Fibroblast of skin of right biceps (primary cell): ENCODE measurements at regions not wholly inside any gene's neighbourhood (a gene's known extent, or its start where the extent isn't known, plus 50 kb on each side); places are given as distances from the start of the nearest gene placed in this dataset.

Experiments
- DNase-seq: peaks from one replicate; pipeline ENCODE4 v3.0.0-alpha.2; 2013

- DNase-seq = no peak
Observed at GRCh38 chr11:112836256-112836602, 125.0 kb upstream of the NCAM1 start.

- no peak for DNase-seq
Observed at GRCh38 chr11:112837162-112837826, 123.9 kb upstream of the NCAM1 start.

- DNase-seq = no peak
Observed at GRCh38 chr11:112839051-112839450, 122.2 kb upstream of the NCAM1 start.

GRCh38 chr11:112841729-112842128, 119.5 kb upstream of the NCAM1 start:
- no peak for DNase-seq

GRCh38 chr11:112842151-112842550, 119.1 kb upstream of the NCAM1 start:
- no peak for DNase-seq

- peak; percentile 4 for DNase-seq
Observed at GRCh38 chr11:112844517-112844916, 116.7 kb upstream of the NCAM1 start.

- DNase-seq = no peak
Observed at GRCh38 chr11:112847568-112847967, 113.7 kb upstream of the NCAM1 start.

GRCh38 chr11:112852143-112852866, 108.9 kb upstream of the NCAM1 start:
- peak; percentile 82 for DNase-seq

GRCh38 chr11:112856133-112856532, 105.1 kb upstream of the NCAM1 start:
- DNase-seq = no peak

- DNase-seq = peak; percentile 34
Observed at GRCh38 chr11:112856591-112856990, 104.6 kb upstream of the NCAM1 start.

GRCh38 chr11:112858289-112859023, 102.8 kb upstream of the NCAM1 start:
- no peak for DNase-seq

- DNase-seq = no peak
Observed at GRCh38 chr11:112859787-112860186, 101.4 kb upstream of the NCAM1 start.

GRCh38 chr11:112861356-112861755, 99.9 kb upstream of the NCAM1 start:
- no peak for DNase-seq

- DNase-seq = no peak
Observed at GRCh38 chr11:112863305-112863704, 97.9 kb upstream of the NCAM1 start.

- DNase-seq = no peak
Observed at GRCh38 chr11:112864672-112865071, 96.5 kb upstream of the NCAM1 start.

- no peak for DNase-seq
Observed at GRCh38 chr11:112871909-112872500, 89.2 kb upstream of the NCAM1 start.

- DNase-seq = no peak
Observed at GRCh38 chr11:112874980-112875379, 86.2 kb upstream of the NCAM1 start.

- DNase-seq = no peak
Observed at GRCh38 chr11:112877581-112877980, 83.6 kb upstream of the NCAM1 start.

GRCh38 chr11:112878033-112878601, 83.1 kb upstream of the NCAM1 start:
- no peak for DNase-seq

- no peak for DNase-seq
Observed at GRCh38 chr11:112880495-112880894, 80.7 kb upstream of the NCAM1 start.

GRCh38 chr11:112881461-112881860, 79.8 kb upstream of the NCAM1 start:
- DNase-seq = peak; percentile 72

GRCh38 chr11:112882494-112883381, 78.5 kb upstream of the NCAM1 start:
- no peak for DNase-seq
